Right atrium auricular region (tissue), 2 donors: ENCODE measurements at regions not wholly inside any gene's neighbourhood (a gene's known extent, or its start where the extent isn't known, plus 50 kb on each side); places are given as distances from the start of the nearest gene placed in this dataset.
A peak's percentile ranks its signal among the peaks of the same experiment; 100 is the strongest.

Experiments used
- DNase-seq: peaks from one replicate; pipeline ENCODE4 v3.0.0-alpha.2; 2019; ENCODE audit warnings: low spot score
- H3K27ac ChIP-seq, 2 donors: fragments of 200-600 bp; sonication (generic); 1 replicate in 1 of 2; 2 replicates in 1 of 2; pipeline ENCODE4 v1.5.1; 2016 to 2019
- H3K27me3 ChIP-seq, 2 donors: fragments of 200-600 bp; sonication (generic); one replicate each; pipeline versions ENCODE4 v1.5.1 to v1.6.0; 2017 to 2019
- H3K36me3 ChIP-seq: fragments of 200-600 bp; sonication (generic); one replicate; pipeline ENCODE4 v1.5.1; 2016
- H3K4me1 ChIP-seq, 2 donors: fragments of 200-600 bp; sonication (generic); one replicate each; pipeline versions ENCODE4 v1.5.1 to v1.6.0; 2017 to 2019
- H3K4me3 ChIP-seq, 2 donors: fragments of 200-600 bp; sonication (generic); 1 replicate in 1 of 2; 2 replicates in 1 of 2; pipeline ENCODE4 v1.5.1; 2017 to 2019; ENCODE audit warnings: mild to moderate bottlenecking in 1 of 2, moderate library complexity in 1 of 2
- H3K9me3 ChIP-seq, 2 donors: fragments of 200-600 bp; sonication (generic); one replicate each; pipeline ENCODE4 v1.5.1; 2019
- CTCF ChIP-seq, 2 donors: fragments of 200-600 bp; sonication (generic); IDR thresholded peaks; one replicate each; pipeline ENCODE4 v1.5.1; 2019; ENCODE audit warnings: antibody characterized with exemption in 2 of 2

- H3K4me1 ChIP-seq = peaks cover 0 to 7% of the 10 kb centered on the region in 2 donors
These were observed 146.8 kb upstream of the FBXL17 start for GRCh38 chr5:108528655-108529054.

GRCh38 chr5:108524564-108524963, 142.7 kb upstream of the FBXL17 start:
- no peak for TF ChIP-seq CTCF (IDR thresholded peaks at IDR 0.05)
- H3K4me3 ChIP-seq = no peak overlapping the region
- no peak for DNase-seq

More at GRCh38 chr5:108528655-108529054, 146.8 kb upstream of the FBXL17 start:
- no peak overlapping the region for H3K27ac ChIP-seq
- H3K4me3 ChIP-seq = no peak overlapping the region
- peaks cover 0 to 7% of the 10 kb centered on the region in 2 donors for H3K9me3 ChIP-seq
- no peak for TF ChIP-seq CTCF (IDR thresholded peaks at IDR 0.05)
- no peak for DNase-seq
- H3K36me3 ChIP-seq = no peaks in the 10 kb centered on the region
- H3K27me3 ChIP-seq = no peaks in the 10 kb centered on the region

GRCh38 chr5:108523360-108523759, 141.5 kb upstream of the FBXL17 start:
- H3K27ac ChIP-seq = no peak overlapping the region
- peaks cover 0 to 7% of the 10 kb centered on the region in 2 donors for H3K9me3 ChIP-seq
- no peaks in the 10 kb centered on the region for H3K27me3 ChIP-seq
- H3K4me3 ChIP-seq = no peak overlapping the region
- no peak for TF ChIP-seq CTCF (IDR thresholded peaks at IDR 0.05)
- H3K4me1 ChIP-seq = no peaks in the 10 kb centered on the region
- no peak for DNase-seq
- H3K36me3 ChIP-seq = no peaks in the 10 kb centered on the region

More at GRCh38 chr5:108524564-108524963, 142.7 kb upstream of the FBXL17 start:
- no peaks in the 10 kb centered on the region for H3K36me3 ChIP-seq
- peaks cover 0 to 7% of the 10 kb centered on the region in 2 donors for H3K9me3 ChIP-seq
- H3K4me1 ChIP-seq = no peaks in the 10 kb centered on the region
- H3K27ac ChIP-seq = no peak overlapping the region
- no peaks in the 10 kb centered on the region for H3K27me3 ChIP-seq

- H3K27ac ChIP-seq = no peak overlapping the region
These were observed 140.1 kb upstream of the FBXL17 start for GRCh38 chr5:108521841-108522506.

GRCh38 chr5:108521011-108521700, 139.3 kb upstream of the FBXL17 start:
- Histone ChIP-seq H3K4me1 (no peaks in the 10 kb centered on the region), H3K4me3 (no peak overlapping the region), H3K27ac (no peak overlapping the region), H3K36me3 (no peaks in the 10 kb centered on the region), H3K9me3 (no peaks in the 10 kb centered on the region), H3K27me3 (no peaks in the 10 kb centered on the region)
- TF ChIP-seq CTCF (IDR thresholded peaks at IDR 0.05) = no peak
- no peak for DNase-seq

More at GRCh38 chr5:108521841-108522506, 140.1 kb upstream of the FBXL17 start:
- H3K9me3 ChIP-seq = peaks cover 0 to 5% of the 10 kb centered on the region in 2 donors
- no peaks in the 10 kb centered on the region for H3K27me3 ChIP-seq
- no peak for DNase-seq
- H3K4me1 ChIP-seq = no peaks in the 10 kb centered on the region
- H3K36me3 ChIP-seq = no peaks in the 10 kb centered on the region
- no peak overlapping the region for H3K4me3 ChIP-seq
- peak; percentile 37 to 69 for TF ChIP-seq CTCF (IDR thresholded peaks at IDR 0.05)
